HEK293 (cell line): ENCODE measurements at regions not wholly inside any gene's neighbourhood (a gene's known extent, or its start where the extent isn't known, plus 50 kb on each side); places are given as distances from the start of the nearest gene placed in this dataset.

ENCODE experiments used
- HOXA7 ChIP-seq: sonication (generic); formaldehyde crosslinking; IDR thresholded peaks from 2 replicates; pipeline ENCODE4 v1.8.1; 2022; ENCODE audit warnings: missing genetic modification reagents, borderline replicate concordance
- ZBTB7A ChIP-seq: fragments of 450-650 bp; formaldehyde crosslinking; IDR thresholded peaks from 2 replicates; pipeline ENCODE4 v1.5.1; 2016; ENCODE audit warnings: low read depth, missing biosample characterization, missing genetic modification characterization
- ZEB2 ChIP-seq: fragments of 450-650 bp; formaldehyde crosslinking; IDR thresholded peaks from 2 replicates; pipeline ENCODE4 v1.5.1; 2016; ENCODE audit warnings: missing biosample characterization, missing genetic modification characterization
- ZNF146 ChIP-seq: fragments of 450-650 bp; formaldehyde crosslinking; IDR thresholded peaks from 2 replicates; pipeline ENCODE4 v1.5.1; 2016; ENCODE audit warnings: missing biosample characterization, missing genetic modification characterization
- ZNF302 ChIP-seq: fragments of 450-650 bp; formaldehyde crosslinking; IDR thresholded peaks from 2 replicates; pipeline ENCODE4 v1.5.1; 2016; ENCODE audit warnings: missing biosample characterization, missing genetic modification characterization, low read depth
- ZNF660 ChIP-seq: fragments of 450-650 bp; IDR thresholded peaks from 2 replicates; pipeline ENCODE4 v1.5.1; 2018; ENCODE audit warnings: missing biosample characterization, mild to moderate bottlenecking, missing genetic modification characterization
- TF ChIP-seq, protein P1 (sequence below): fragments of 450-650 bp; formaldehyde crosslinking; IDR thresholded peaks from 2 replicates; pipeline ENCODE4 v1.5.1; 2016; ENCODE audit warnings: missing biosample characterization, missing genetic modification characterization
- TF ChIP-seq, protein P2 (sequence below): fragments of 450-650 bp; IDR thresholded peaks from 2 replicates; pipeline ENCODE4 v1.5.1; 2018; ENCODE audit warnings: missing biosample characterization, mild to moderate bottlenecking, missing genetic modification characterization
- TF ChIP-seq, protein P3 (sequence below): fragments of 450-650 bp; formaldehyde crosslinking; IDR thresholded peaks from 2 replicates; pipeline ENCODE4 v1.5.1; 2016; ENCODE audit warnings: missing biosample characterization, missing genetic modification characterization
- TF ChIP-seq, protein P4 (sequence below): fragments of 450-650 bp; formaldehyde crosslinking; IDR thresholded peaks from 2 replicates; pipeline ENCODE4 v1.5.1; 2016; ENCODE audit warnings: missing biosample characterization, missing genetic modification characterization
- TF ChIP-seq, protein P5 (sequence below): fragments of 450-650 bp; formaldehyde crosslinking; IDR thresholded peaks from 2 replicates; pipeline ENCODE4 v1.5.1; 2016; ENCODE audit warnings: missing biosample characterization, missing genetic modification characterization

DNA sequence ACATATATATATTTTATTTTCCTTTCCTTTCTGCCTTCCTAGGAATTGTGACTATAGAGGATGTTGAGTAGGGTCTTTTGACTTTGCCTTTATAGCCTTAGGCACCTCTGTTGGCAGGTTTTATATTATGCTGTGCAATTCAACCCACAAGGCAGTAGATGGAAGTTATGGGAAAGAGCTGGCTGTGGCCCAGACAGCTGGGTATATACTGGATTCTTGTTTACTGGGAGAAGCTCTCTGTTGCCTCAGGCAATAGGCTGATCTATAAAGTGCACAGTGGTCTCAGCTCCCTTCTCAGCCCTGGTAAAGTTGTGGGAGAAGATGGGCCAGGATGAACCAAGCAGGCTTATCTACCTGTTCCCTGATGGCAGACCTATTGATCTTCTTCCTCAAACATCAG is 342.0 kb downstream of the GBA3 start:
- TF ChIP-seq ZNF302 (tag by site-specific recombination) = no peak
- TF ChIP-seq, protein P1, sequence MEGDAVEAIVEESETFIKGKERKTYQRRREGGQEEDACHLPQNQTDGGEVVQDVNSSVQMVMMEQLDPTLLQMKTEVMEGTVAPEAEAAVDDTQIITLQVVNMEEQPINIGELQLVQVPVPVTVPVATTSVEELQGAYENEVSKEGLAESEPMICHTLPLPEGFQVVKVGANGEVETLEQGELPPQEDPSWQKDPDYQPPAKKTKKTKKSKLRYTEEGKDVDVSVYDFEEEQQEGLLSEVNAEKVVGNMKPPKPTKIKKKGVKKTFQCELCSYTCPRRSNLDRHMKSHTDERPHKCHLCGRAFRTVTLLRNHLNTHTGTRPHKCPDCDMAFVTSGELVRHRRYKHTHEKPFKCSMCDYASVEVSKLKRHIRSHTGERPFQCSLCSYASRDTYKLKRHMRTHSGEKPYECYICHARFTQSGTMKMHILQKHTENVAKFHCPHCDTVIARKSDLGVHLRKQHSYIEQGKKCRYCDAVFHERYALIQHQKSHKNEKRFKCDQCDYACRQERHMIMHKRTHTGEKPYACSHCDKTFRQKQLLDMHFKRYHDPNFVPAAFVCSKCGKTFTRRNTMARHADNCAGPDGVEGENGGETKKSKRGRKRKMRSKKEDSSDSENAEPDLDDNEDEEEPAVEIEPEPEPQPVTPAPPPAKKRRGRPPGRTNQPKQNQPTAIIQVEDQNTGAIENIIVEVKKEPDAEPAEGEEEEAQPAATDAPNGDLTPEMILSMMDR (tag by site-specific recombination) = no peak
- TF ChIP-seq, protein P2, sequence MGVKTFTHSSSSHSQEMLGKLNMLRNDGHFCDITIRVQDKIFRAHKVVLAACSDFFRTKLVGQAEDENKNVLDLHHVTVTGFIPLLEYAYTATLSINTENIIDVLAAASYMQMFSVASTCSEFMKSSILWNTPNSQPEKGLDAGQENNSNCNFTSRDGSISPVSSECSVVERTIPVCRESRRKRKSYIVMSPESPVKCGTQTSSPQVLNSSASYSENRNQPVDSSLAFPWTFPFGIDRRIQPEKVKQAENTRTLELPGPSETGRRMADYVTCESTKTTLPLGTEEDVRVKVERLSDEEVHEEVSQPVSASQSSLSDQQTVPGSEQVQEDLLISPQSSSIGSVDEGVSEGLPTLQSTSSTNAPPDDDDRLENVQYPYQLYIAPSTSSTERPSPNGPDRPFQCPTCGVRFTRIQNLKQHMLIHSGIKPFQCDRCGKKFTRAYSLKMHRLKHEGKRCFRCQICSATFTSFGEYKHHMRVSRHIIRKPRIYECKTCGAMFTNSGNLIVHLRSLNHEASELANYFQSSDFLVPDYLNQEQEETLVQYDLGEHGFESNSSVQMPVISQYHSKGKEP (tag by site-specific recombination) = no peak
- TF ChIP-seq, protein P3, sequence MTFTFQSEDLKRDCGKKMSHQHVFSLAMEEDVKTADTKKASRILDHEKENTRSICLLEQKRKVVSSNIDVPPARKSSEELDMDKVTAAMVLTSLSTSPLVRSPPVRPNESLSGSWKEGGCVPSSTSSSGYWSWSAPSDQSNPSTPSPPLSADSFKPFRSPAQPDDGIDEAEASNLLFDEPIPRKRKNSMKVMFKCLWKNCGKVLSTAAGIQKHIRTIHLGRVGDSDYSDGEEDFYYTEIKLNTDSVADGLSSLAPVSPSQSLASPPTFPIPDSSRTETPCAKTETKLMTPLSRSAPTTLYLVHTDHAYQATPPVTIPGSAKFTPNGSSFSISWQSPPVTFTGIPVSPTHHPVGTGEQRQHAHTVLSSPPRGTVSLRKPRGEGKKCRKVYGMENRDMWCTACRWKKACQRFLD (tag by site-specific recombination) = no peak
- TF ChIP-seq, protein P4, sequence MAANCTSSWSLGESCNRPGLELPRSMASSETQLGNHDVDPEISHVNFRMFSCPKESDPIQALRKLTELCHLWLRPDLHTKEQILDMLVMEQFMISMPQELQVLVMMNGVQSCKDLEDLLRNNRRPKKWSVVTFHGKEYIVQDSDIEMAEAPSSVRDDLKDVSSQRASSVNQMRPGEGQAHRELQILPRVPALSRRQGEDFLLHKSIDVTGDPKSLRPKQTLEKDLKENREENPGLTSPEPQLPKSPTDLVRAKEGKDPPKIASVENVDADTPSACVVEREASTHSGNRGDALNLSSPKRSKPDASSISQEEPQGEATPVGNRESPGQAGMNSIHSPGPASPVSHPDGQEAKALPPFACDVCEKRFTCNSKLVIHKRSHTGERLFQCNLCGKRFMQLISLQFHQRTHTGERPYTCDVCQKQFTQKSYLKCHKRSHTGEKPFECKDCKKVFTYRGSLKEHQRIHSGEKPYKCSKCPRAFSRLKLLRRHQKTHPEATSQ (tag by site-specific recombination) = no peak
- no peak for TF ChIP-seq ZEB2 (tag by site-specific recombination)
- TF ChIP-seq ZNF146 (tag by site-specific recombination) = no peak
- TF ChIP-seq, protein P5, sequence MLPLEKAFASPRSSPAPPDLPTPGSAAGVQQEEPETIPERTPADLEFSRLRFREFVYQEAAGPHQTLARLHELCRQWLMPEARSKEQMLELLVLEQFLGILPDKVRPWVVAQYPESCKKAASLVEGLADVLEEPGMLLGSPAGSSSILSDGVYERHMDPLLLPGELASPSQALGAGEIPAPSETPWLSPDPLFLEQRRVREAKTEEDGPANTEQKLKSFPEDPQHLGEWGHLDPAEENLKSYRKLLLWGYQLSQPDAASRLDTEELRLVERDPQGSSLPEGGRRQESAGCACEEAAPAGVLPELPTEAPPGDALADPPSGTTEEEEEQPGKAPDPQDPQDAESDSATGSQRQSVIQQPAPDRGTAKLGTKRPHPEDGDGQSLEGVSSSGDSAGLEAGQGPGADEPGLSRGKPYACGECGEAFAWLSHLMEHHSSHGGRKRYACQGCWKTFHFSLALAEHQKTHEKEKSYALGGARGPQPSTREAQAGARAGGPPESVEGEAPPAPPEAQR = no peak
- TF ChIP-seq HOXA7 = no peak
- TF ChIP-seq ZBTB7A = no peak
- TF ChIP-seq ZNF660 (tag by site-specific recombination) = no peak
